ENCODE measurements at regions not wholly inside any gene's neighbourhood (a gene's known extent, or its start where the extent isn't known, plus 50 kb on each side); places are given as distances from the start of the nearest gene placed in this dataset.

- H3K36me3 Mint-ChIP-seq (ENCODE audit: low read depth) = no peaks in the 10 kb centered on the region
- ATAC-seq (no peak), DNase-seq (no peak)
- CTCF ChIA-PET = no interaction called here
- no peaks in the 10 kb centered on the region for H3K9me3 Mint-ChIP-seq
- H3K27me3 Mint-ChIP-seq = no peaks in the 10 kb centered on the region
- intact Hi-C loops (cut with micrococcal nuclease) = no loop called here
- POLR2A ChIA-PET = no interaction called here
- H3K27ac Mint-ChIP-seq = no peak overlapping the region
- TF ChIP-seq CTCF (IDR thresholded peaks at IDR 0.05) = no peak
- no peaks in the 10 kb centered on the region for H3K4me1 Mint-ChIP-seq (ENCODE audit: low read depth)
- H3K4me3 Mint-ChIP-seq = no peak overlapping the region
Observed at GRCh38 chr13:105655046-105655445, 880.4 kb downstream of the EFNB2 start.

- DNase-seq (no peak), ATAC-seq (no peak)
- Mint-ChIP-seq H3K4me1 (ENCODE audit: low read depth) (no peaks in the 10 kb centered on the region), H3K36me3 (ENCODE audit: low read depth) (no peaks in the 10 kb centered on the region), H3K27ac (no peak overlapping the region), H3K4me3 (no peak overlapping the region), H3K9me3 (peaks cover 8% of the 10 kb centered on the region), H3K27me3 (no peaks in the 10 kb centered on the region)
- ChIA-PET CTCF (no interaction called here), POLR2A (no interaction called here)
- intact Hi-C loops (cut with micrococcal nuclease) = no loop called here
- no peak for TF ChIP-seq CTCF (IDR thresholded peaks at IDR 0.05)
Observed at GRCh38 chr13:105643966-105644365, 891.5 kb downstream of the EFNB2 start.

GRCh38 chr13:105642511-105642958 lies 892.9 kb downstream of the EFNB2 start:
- intact Hi-C loops (cut with micrococcal nuclease) = no loop called here

DNA sequence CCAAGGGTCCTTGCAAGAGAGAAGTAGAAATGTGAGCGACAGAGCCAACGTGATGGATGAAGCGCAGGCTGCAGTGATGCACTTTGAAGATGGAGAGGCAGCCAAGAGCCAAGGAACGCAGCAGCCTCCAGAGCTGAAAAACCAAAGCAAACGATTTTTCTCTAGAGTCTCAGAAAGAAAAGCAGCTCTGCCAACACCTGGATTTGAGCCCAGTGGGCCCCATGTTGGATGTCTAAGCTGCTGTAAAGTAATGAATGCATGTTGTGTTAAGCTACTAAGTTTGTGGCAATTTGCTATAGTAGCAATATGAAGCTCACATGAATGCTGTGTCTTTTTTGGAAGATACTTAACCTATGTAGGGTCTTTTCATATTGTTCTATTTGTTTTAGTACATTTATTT lies 894.3 kb downstream of the EFNB2 start:
- TF ChIP-seq CTCF (IDR thresholded peaks at IDR 0.05) = no peak
- POLR2A ChIA-PET = no interaction called here
- Mint-ChIP-seq H3K27ac (no peak overlapping the region), H3K4me3 (no peak overlapping the region), H3K27me3 (no peaks in the 10 kb centered on the region), H3K9me3 (no peaks in the 10 kb centered on the region), H3K4me1 (ENCODE audit: low read depth) (no peaks in the 10 kb centered on the region), H3K36me3 (ENCODE audit: low read depth) (no peaks in the 10 kb centered on the region)
- intact Hi-C loops (cut with micrococcal nuclease) = no loop called here
- CTCF ChIA-PET = no interaction called here
- no peak for ATAC-seq
- DNase-seq = no peak

More at GRCh38 chr13:105642511-105642958, 892.9 kb downstream of the EFNB2 start:
- no peaks in the 10 kb centered on the region for H3K27me3 Mint-ChIP-seq
- TF ChIP-seq CTCF (IDR thresholded peaks at IDR 0.05) = no peak
- ChIA-PET CTCF (no interaction called here), POLR2A (no interaction called here)
- H3K36me3 Mint-ChIP-seq (ENCODE audit: low read depth) = no peaks in the 10 kb centered on the region
- ATAC-seq (no peak), DNase-seq (no peak)
- no peaks in the 10 kb centered on the region for H3K9me3 Mint-ChIP-seq
- H3K27ac Mint-ChIP-seq = no peak overlapping the region
- no peaks in the 10 kb centered on the region for H3K4me1 Mint-ChIP-seq (ENCODE audit: low read depth)
- H3K4me3 Mint-ChIP-seq = no peak overlapping the region

DNA sequence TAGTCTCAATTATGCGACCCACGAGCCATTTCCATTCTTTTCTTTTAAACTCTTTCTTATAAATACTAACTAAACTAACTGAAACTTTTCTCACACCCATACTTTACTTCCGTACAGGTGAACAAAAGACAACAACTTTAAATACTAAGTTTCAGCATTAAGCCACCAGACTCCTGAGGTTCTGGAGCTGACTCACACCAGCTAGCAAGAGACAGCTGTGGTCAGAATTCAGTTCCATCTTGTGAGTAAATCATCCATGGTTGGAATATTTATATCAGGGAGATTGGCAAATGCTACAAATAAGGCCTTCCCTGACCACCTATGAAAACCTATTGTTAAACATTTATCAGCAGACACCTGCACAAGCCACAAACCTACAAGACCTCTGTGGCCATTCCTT lies 897.0 kb downstream of the EFNB2 start:
- H3K9me3 Mint-ChIP-seq = no peaks in the 10 kb centered on the region
- ATAC-seq (no peak), DNase-seq (no peak)
- no peaks in the 10 kb centered on the region for H3K36me3 Mint-ChIP-seq (ENCODE audit: low read depth)
- ChIA-PET CTCF (no interaction called here), POLR2A (no interaction called here)
- intact Hi-C loops (cut with micrococcal nuclease) = no loop called here
- H3K27ac Mint-ChIP-seq = no peak overlapping the region
- H3K27me3 Mint-ChIP-seq = no peaks in the 10 kb centered on the region
- no peak overlapping the region for H3K4me3 Mint-ChIP-seq
- no peak for TF ChIP-seq CTCF (IDR thresholded peaks at IDR 0.05)
- no peaks in the 10 kb centered on the region for H3K4me1 Mint-ChIP-seq (ENCODE audit: low read depth)

Data from activated CD8-positive, alpha-beta T cell treated with anti-CD3 and anti-CD28 coated beads for 36 hours (primary cell).